ENCODE measurements at regions not wholly inside any gene's neighbourhood (a gene's known extent, or its start where the extent isn't known, plus 50 kb on each side); places are given as distances from the start of the nearest gene placed in this dataset.

DNA sequence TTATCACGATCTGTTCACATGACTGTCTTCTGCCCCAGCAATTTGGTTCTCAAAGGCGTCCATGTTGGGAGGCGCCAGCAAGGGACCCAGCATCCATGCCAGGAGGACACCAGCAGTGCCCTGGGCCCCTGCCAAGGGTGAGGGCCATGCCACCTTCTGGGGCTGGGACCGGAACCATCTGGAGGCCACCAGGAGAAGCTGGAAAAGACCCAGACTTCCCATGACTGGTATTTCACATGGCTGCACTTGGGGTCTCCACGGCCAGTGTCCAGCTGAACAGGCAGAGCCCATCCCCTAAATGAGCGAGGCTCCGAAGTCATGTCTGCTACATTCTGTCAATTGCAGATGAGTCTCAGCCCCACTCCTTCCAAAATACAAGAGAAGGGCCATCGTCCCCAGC lies 306.8 kb upstream of the HS6ST1 start:
- Histone ChIP-seq H3K27me3 (peaks cover 0 to 5% of the 10 kb centered on the region in 2 donors), H3K27ac (no peak overlapping the region), H3K4me3 (no peak overlapping the region), H3K36me3 (no peaks in the 10 kb centered on the region), H3K9me3 (no peaks in the 10 kb centered on the region), H3K4me1 (peaks cover 4 to 7% of the 10 kb centered on the region in 2 donors)
- no peak for DNase-seq
- TF ChIP-seq CTCF (IDR thresholded peaks at IDR 0.05): no peak
- no peak for ATAC-seq
- intact Hi-C loops (cut with DNase I): no loop called here

- peaks cover 0 to 5% of the 10 kb centered on the region in 2 donors for H3K27me3 ChIP-seq
- no peaks in the 10 kb centered on the region for H3K36me3 ChIP-seq
- no peak overlapping the region for H3K27ac ChIP-seq
- no peaks in the 10 kb centered on the region for H3K9me3 ChIP-seq
- DNase-seq (peak in 1 of 4 donors; percentile 17), ATAC-seq (no peak)
- H3K4me3 ChIP-seq: no peak overlapping the region
- no peak for TF ChIP-seq CTCF (IDR thresholded peaks at IDR 0.05)
- intact Hi-C loops (cut with DNase I): no loop called here
- peaks cover 4 to 7% of the 10 kb centered on the region in 2 donors for H3K4me1 ChIP-seq
Measured at GRCh38 chr2:128625963-128626759, 307.5 kb upstream of the HS6ST1 start.

- Histone ChIP-seq H3K27ac (no peak overlapping the region), H3K4me3 (no peak overlapping the region), H3K27me3 (peaks cover 0 to 5% of the 10 kb centered on the region in 2 donors), H3K36me3 (no peaks in the 10 kb centered on the region), H3K4me1 (peaks cover 4 to 7% of the 10 kb centered on the region in 2 donors), H3K9me3 (no peaks in the 10 kb centered on the region)
- intact Hi-C loops (cut with DNase I): no loop called here
- peak in 1 of 4 donors; percentile 19 for DNase-seq
- no peak for TF ChIP-seq CTCF (IDR thresholded peaks at IDR 0.05)
- ATAC-seq: no peak
Measured at GRCh38 chr2:128626760-128627511, 308.3 kb upstream of the HS6ST1 start.

GRCh38 chr2:128628206-128628605 lies 309.5 kb upstream of the HS6ST1 start:
- intact Hi-C loops (cut with DNase I): no loop called here
- H3K4me1 ChIP-seq: peaks cover 4 to 7% of the 10 kb centered on the region in 2 donors
- H3K9me3 ChIP-seq: no peaks in the 10 kb centered on the region
- no peak for TF ChIP-seq CTCF (IDR thresholded peaks at IDR 0.05)
- H3K4me3 ChIP-seq: no peak overlapping the region
- H3K27me3 ChIP-seq: peaks cover 0 to 5% of the 10 kb centered on the region in 2 donors
- H3K27ac ChIP-seq: no peak overlapping the region
- DNase-seq: peak in 1 of 4 donors; percentile 27
- no peak for ATAC-seq
- no peaks in the 10 kb centered on the region for H3K36me3 ChIP-seq

- no peaks in the 10 kb centered on the region for H3K9me3 ChIP-seq
- ATAC-seq (no peak), DNase-seq (peak in 1 of 4 donors; percentile 7)
- no peak overlapping the region for H3K4me3 ChIP-seq
- H3K4me1 ChIP-seq: peaks cover 0 to 1% of the 10 kb centered on the region in 2 donors
- peaks cover 0 to 5% of the 10 kb centered on the region in 2 donors for H3K27me3 ChIP-seq
- no peak for TF ChIP-seq CTCF (IDR thresholded peaks at IDR 0.05)
- H3K36me3 ChIP-seq: no peaks in the 10 kb centered on the region
- intact Hi-C loops (cut with DNase I): no loop called here
- no peak overlapping the region for H3K27ac ChIP-seq
Measured at GRCh38 chr2:128628996-128629395, 310.3 kb upstream of the HS6ST1 start.
